ENCODE measurements at regions not wholly inside any gene's neighbourhood (a gene's known extent, or its start where the extent isn't known, plus 50 kb on each side); places are given as distances from the start of the nearest gene placed in this dataset.
A peak's percentile ranks its signal among the peaks of the same experiment; 100 is the strongest.
"Not testable (repeated sequence)": the region's sequence is repeated elsewhere in the genome, so short reads cannot be mapped to it uniquely, and the experiment has no call there.

GRCh38 chr11:110358336-110358735 lies 61.9 kb upstream of the RDX start:
- TF ChIP-seq CTCF (IDR thresholded peaks at IDR 0.05; ENCODE audit: poor library complexity, severe bottlenecking) = no peak
- DNase-seq (ENCODE audit: low spot score) (no peak), ATAC-seq (ENCODE audit: low read depth) (no peak)
- no peaks in the 10 kb centered on the region for H3K36me3 ChIP-seq (ENCODE audit: low read depth)
- H3K4me3 ChIP-seq (ENCODE audit: severe bottlenecking) = no peak overlapping the region
- no peaks in the 10 kb centered on the region for H3K27me3 ChIP-seq (ENCODE audit: insufficient read depth, poor library complexity, severe bottlenecking)
- H3K4me1 ChIP-seq (ENCODE audit: insufficient read depth, poor library complexity, severe bottlenecking) = peaks cover 28% of the 10 kb centered on the region
- H3K9me3 ChIP-seq (ENCODE audit: severe bottlenecking) = no peaks in the 10 kb centered on the region
- H3K27ac ChIP-seq (ENCODE audit: poor library complexity, severe bottlenecking) = peak overlapping the region; percentile 62

- not testable (repeated sequence) for ATAC-seq (ENCODE audit: low read depth); H3K27me3 ChIP-seq (ENCODE audit: insufficient read depth, poor library complexity, severe bottlenecking); H3K36me3 ChIP-seq (ENCODE audit: low read depth)
Measured at GRCh38 chr11:110360781-110361408, 64.5 kb upstream of the RDX start.

GRCh38 chr11:110362971-110363509 lies 66.6 kb upstream of the RDX start:
- no peaks in the 10 kb centered on the region for H3K9me3 ChIP-seq (ENCODE audit: severe bottlenecking)
- H3K4me3 ChIP-seq (ENCODE audit: severe bottlenecking) = no peak overlapping the region
- peaks cover 19% of the 10 kb centered on the region for H3K4me1 ChIP-seq (ENCODE audit: insufficient read depth, poor library complexity, severe bottlenecking)
- DNase-seq (ENCODE audit: low spot score) = no peak
- ATAC-seq (ENCODE audit: low read depth) = peak; percentile 60; the same call in 1 of the 3 replicates
- H3K36me3 ChIP-seq (ENCODE audit: low read depth) = no peaks in the 10 kb centered on the region
- H3K27ac ChIP-seq (ENCODE audit: poor library complexity, severe bottlenecking) = no peak overlapping the region
- no peaks in the 10 kb centered on the region for H3K27me3 ChIP-seq (ENCODE audit: insufficient read depth, poor library complexity, severe bottlenecking)
- TF ChIP-seq CTCF (IDR thresholded peaks at IDR 0.05; ENCODE audit: poor library complexity, severe bottlenecking) = no peak

More at GRCh38 chr11:110360781-110361408, 64.5 kb upstream of the RDX start:
- not testable (repeated sequence) for H3K4me3 ChIP-seq (ENCODE audit: severe bottlenecking); H3K27ac ChIP-seq (ENCODE audit: poor library complexity, severe bottlenecking); H3K9me3 ChIP-seq (ENCODE audit: severe bottlenecking); DNase-seq (ENCODE audit: low spot score)
- peaks cover 30% of the 10 kb centered on the region for H3K4me1 ChIP-seq (ENCODE audit: insufficient read depth, poor library complexity, severe bottlenecking)

- Histone ChIP-seq H3K4me1 (ENCODE audit: insufficient read depth, poor library complexity, severe bottlenecking) (peaks cover 18% of the 10 kb centered on the region), H3K27ac (ENCODE audit: poor library complexity, severe bottlenecking) (peak overlapping the region; percentile 24), H3K9me3 (ENCODE audit: severe bottlenecking) (no peaks in the 10 kb centered on the region), H3K4me3 (ENCODE audit: severe bottlenecking) (no peak overlapping the region), H3K36me3 (ENCODE audit: low read depth) (no peaks in the 10 kb centered on the region), H3K27me3 (ENCODE audit: insufficient read depth, poor library complexity, severe bottlenecking) (no peaks in the 10 kb centered on the region)
- DNase-seq (ENCODE audit: low spot score) = no peak
- TF ChIP-seq CTCF (IDR thresholded peaks at IDR 0.05; ENCODE audit: poor library complexity, severe bottlenecking) = no peak
- ATAC-seq (ENCODE audit: low read depth) = peak; percentile 72
Measured at GRCh38 chr11:110366291-110366690, 63.5 kb upstream of the FDX1 start.

- ATAC-seq (ENCODE audit: low read depth) (no peak), DNase-seq (ENCODE audit: low spot score) (no peak)
- Histone ChIP-seq H3K36me3 (ENCODE audit: low read depth) (no peaks in the 10 kb centered on the region), H3K9me3 (ENCODE audit: severe bottlenecking) (no peaks in the 10 kb centered on the region), H3K4me1 (ENCODE audit: insufficient read depth, poor library complexity, severe bottlenecking) (peaks cover 14% of the 10 kb centered on the region), H3K4me3 (ENCODE audit: severe bottlenecking) (no peak overlapping the region), H3K27me3 (ENCODE audit: insufficient read depth, poor library complexity, severe bottlenecking) (no peaks in the 10 kb centered on the region), H3K27ac (ENCODE audit: poor library complexity, severe bottlenecking) (no peak overlapping the region)
- peak; percentile 67 for TF ChIP-seq CTCF (IDR thresholded peaks at IDR 0.05; ENCODE audit: poor library complexity, severe bottlenecking)
Measured at GRCh38 chr11:110367571-110367970, 62.2 kb upstream of the FDX1 start.
